Tibial artery (tissue), 4 donors: ENCODE measurements at regions not wholly inside any gene's neighbourhood (a gene's known extent, or its start where the extent isn't known, plus 50 kb on each side); places are given as distances from the start of the nearest gene placed in this dataset.

Experiments
- DNase-seq, 2 donors: peaks; one replicate each; pipeline ENCODE4 v3.0.0-alpha.2; 2019
- H3K27ac ChIP-seq, 2 donors: fragments of 200-600 bp; sonication (generic) in 1 of 2; 1 replicate in 1 of 2; 2 replicates in 1 of 2; pipeline ENCODE4 v1.5.1; 2018 to 2019; ENCODE audit warnings: mild to moderate bottlenecking in 1 of 2
- H3K27me3 ChIP-seq, 2 donors: fragments of 200-600 bp; sonication (generic) in 1 of 2; one replicate each; pipeline versions ENCODE4 v1.5.1 to v1.6.0; 2016 to 2019
- H3K36me3 ChIP-seq, 3 donors: fragments of 200-600 bp; sonication (generic) in 2 of 3; one replicate each; pipeline ENCODE4 v1.5.1; 2016 to 2019; ENCODE audit warnings: mild to moderate bottlenecking in 2 of 3
- H3K4me1 ChIP-seq, 4 donors: fragments of 200-600 bp; sonication (generic) in 2 of 4; 1 replicate in 3 of 4; 2 replicates in 1 of 4; pipeline ENCODE4 v1.5.1; 2016 to 2019
- H3K4me3 ChIP-seq, 2 donors: fragments of 200-600 bp; sonication (generic) in 1 of 2; 1 replicate in 1 of 2; 2 replicates in 1 of 2; pipeline ENCODE4 v1.5.1; 2018 to 2019; ENCODE audit warnings: mild to moderate bottlenecking in 2 of 2
- H3K9me3 ChIP-seq, 3 donors: fragments of 200-600 bp; sonication (generic) in 1 of 3; one replicate each; pipeline ENCODE4 v1.5.1; 2016 to 2019
- intact Hi-C: fragments of 100-400 bp; cut with DNase I; formaldehyde crosslinking; loops from one replicate; pipeline ENCODE4 v1.15.0; 2023; ENCODE audit warnings: low total_unique reads
- TF ChIP-seq, protein P1 (sequence below), 2 experiments: fragments of 200-600 bp in 1 of 2; fragments of 450-650 bp in 1 of 2; IDR thresholded peaks; one replicate each; pipeline ENCODE4 v1.5.1; 2017 to 2019; ENCODE audit warnings: antibody characterized with exemption in 2 of 2, mild to moderate bottlenecking in 1 of 2, moderate library complexity in 1 of 2

DNA sequence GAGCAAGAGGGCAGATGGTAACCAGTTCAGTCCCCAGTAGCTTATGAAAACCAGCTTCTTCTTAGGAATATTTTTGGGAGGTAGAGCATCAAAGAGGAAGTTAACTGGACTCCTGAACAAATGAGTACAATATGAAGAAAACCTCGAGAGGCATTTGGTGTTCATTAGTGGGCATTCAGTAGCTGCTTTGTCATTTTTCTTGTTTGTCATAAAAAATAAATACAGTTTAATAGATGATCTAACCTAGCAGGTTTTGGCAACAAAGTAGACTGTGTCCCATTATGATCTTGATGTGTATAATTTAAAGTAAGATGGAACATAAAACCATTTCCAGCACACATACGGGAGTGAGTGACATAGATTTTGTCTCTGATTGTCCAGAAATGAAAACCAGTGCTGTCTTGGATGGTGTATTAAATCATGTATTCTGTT, 173.1 kb downstream of the HS3ST3A1 start:
- Histone ChIP-seq H3K4me3 (no peak overlapping the region), H3K27me3 (no peaks in the 10 kb centered on the region), H3K9me3 (no peaks in the 10 kb centered on the region), H3K27ac (no peak overlapping the region), H3K4me1 (no peaks in the 10 kb centered on the region), H3K36me3 (no peaks in the 10 kb centered on the region)
- TF ChIP-seq, protein P1, sequence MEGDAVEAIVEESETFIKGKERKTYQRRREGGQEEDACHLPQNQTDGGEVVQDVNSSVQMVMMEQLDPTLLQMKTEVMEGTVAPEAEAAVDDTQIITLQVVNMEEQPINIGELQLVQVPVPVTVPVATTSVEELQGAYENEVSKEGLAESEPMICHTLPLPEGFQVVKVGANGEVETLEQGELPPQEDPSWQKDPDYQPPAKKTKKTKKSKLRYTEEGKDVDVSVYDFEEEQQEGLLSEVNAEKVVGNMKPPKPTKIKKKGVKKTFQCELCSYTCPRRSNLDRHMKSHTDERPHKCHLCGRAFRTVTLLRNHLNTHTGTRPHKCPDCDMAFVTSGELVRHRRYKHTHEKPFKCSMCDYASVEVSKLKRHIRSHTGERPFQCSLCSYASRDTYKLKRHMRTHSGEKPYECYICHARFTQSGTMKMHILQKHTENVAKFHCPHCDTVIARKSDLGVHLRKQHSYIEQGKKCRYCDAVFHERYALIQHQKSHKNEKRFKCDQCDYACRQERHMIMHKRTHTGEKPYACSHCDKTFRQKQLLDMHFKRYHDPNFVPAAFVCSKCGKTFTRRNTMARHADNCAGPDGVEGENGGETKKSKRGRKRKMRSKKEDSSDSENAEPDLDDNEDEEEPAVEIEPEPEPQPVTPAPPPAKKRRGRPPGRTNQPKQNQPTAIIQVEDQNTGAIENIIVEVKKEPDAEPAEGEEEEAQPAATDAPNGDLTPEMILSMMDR (IDR thresholded peaks at IDR 0.05): no peak
- intact Hi-C loops: no loop called here
- no peak for DNase-seq

DNA sequence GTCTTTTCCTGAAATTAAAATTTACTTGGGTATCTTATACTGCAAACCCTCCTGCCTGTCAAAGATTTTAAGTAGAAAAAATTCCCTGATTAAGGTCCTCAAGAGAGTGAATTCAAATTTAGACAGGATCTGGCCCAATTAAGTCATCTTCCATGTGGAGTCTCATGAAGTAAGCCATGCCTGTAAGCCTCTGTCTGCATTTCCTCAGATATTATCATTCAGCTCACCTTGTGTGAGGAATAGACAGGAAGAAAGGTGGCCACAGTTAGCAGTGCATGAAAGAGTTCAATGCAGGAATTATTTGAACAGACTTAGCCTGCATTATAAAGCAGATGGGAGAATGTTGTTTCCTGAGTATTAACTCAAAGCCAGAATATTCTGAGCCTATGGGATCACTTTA, 174.7 kb downstream of the HS3ST3A1 start:
- Histone ChIP-seq H3K9me3 (no peaks in the 10 kb centered on the region), H3K4me3 (no peak overlapping the region), H3K36me3 (no peaks in the 10 kb centered on the region), H3K27me3 (no peaks in the 10 kb centered on the region), H3K4me1 (no peaks in the 10 kb centered on the region), H3K27ac (no peak overlapping the region)
- DNase-seq: no peak
- intact Hi-C loops: no loop called here
- TF ChIP-seq, protein P1 (IDR thresholded peaks at IDR 0.05): no peak

DNA sequence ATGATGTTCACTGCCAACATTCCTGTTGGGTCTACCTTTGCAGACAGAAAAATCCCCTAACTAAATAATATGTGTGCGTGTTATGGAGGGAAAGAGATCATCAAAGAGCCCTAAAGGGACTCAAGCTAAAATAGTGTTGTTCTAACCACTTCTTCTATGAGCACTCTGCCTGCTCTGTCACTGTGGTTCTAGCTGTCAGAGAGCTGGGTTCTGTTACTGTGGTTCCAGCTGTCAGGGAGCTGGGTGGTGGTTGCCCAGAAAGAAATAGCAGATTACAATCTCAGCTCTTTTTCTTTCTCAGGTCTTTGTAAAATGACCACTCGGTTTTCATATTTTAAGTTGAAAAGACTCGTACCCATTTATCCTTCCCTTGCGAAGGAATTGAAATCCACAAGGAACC, 176.3 kb downstream of the HS3ST3A1 start:
- intact Hi-C loops: no loop called here
- no peaks in the 10 kb centered on the region for H3K4me1 ChIP-seq

DNA sequence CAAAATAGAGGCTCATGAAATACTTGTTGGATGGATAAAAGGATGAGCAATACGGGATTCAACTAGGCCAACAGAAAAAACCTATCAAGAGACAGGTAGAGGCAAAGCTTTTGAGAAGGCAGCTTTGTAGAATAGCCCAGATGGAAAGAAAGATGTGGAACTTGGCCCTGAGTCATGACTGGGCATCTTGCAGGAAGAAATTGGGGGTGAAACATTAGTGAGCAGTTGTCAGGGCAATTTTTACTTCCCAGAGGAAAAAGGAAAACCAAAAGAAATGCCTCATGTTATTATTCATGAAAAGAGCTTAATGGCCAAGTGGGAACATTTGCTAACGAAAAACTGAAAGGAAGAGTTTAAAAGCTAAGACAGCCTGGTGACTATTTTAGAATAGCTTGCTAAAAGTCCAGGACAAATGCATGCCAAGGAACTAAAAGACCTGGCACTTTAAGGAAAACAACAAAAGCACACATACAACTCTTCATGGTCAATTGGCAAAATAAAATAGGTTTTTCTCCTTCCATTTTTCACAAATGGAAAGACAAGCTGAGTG, 180.1 kb downstream of the HS3ST3A1 start:
- Histone ChIP-seq H3K9me3 (no peaks in the 10 kb centered on the region), H3K36me3 (no peaks in the 10 kb centered on the region), H3K27me3 (no peaks in the 10 kb centered on the region), H3K4me1 (no peaks in the 10 kb centered on the region), H3K4me3 (no peak overlapping the region), H3K27ac (no peak overlapping the region)
- no peak for DNase-seq
- TF ChIP-seq, protein P1 (IDR thresholded peaks at IDR 0.05): no peak
- intact Hi-C loops: no loop called here

More for the DNA sequence above, 176.3 kb downstream of the HS3ST3A1 start:
- Histone ChIP-seq H3K27me3 (no peaks in the 10 kb centered on the region), H3K27ac (no peak overlapping the region), H3K9me3 (no peaks in the 10 kb centered on the region), H3K36me3 (no peaks in the 10 kb centered on the region), H3K4me3 (no peak overlapping the region)
- no peak for DNase-seq
- TF ChIP-seq, protein P1 (IDR thresholded peaks at IDR 0.05): no peak

DNA sequence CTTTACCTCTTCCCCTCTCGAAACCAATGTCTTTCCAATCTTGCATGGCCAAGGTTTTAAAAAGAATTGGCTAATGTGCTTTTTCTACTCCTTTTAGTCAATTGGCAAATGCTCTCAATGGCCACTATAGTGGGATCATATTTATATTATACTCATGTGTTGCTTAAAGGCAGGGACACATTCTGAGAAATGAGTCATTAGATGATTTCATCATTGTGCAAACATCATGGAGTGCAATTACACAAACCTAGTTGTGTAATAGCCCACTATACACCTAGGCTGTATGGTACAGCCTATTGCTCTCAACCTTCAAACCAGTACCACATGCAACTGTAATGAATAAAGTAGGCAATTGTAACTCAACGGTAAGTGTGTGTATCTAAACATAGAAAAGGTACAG, 180.9 kb downstream of the HS3ST3A1 start:
- Histone ChIP-seq H3K36me3 (no peaks in the 10 kb centered on the region), H3K9me3 (no peaks in the 10 kb centered on the region), H3K27me3 (no peaks in the 10 kb centered on the region), H3K4me1 (no peaks in the 10 kb centered on the region), H3K27ac (no peak overlapping the region), H3K4me3 (no peak overlapping the region)
- intact Hi-C loops: no loop called here
- DNase-seq: no peak
- TF ChIP-seq, protein P1 (IDR thresholded peaks at IDR 0.05): no peak

DNA sequence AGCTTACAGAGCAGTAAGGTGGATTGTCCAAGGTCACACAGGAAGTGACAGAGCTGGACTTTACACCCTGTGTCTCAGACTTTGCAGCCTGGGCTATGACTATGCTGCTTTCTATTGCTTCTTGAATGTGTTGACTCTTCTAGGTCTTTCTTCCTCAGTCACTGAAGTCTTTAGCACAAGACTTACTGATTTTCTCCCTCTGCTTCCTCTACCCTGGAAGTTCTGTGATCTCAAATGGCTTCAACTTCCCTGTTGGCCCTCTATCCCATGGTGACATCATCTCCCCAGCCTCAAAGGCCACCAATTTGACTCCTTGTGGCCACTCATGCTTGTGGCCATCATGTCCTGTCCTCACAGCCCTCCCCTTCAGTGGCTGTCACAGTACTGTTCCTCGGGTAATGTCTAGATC, 181.3 kb downstream of the HS3ST3A1 start:
- no peaks in the 10 kb centered on the region for H3K4me1 ChIP-seq
- DNase-seq: no peak
- no peaks in the 10 kb centered on the region for H3K36me3 ChIP-seq
- TF ChIP-seq, protein P1 (IDR thresholded peaks at IDR 0.05): no peak
- intact Hi-C loops: no loop called here
- no peaks in the 10 kb centered on the region for H3K27me3 ChIP-seq
- H3K27ac ChIP-seq: no peak overlapping the region
- no peaks in the 10 kb centered on the region for H3K9me3 ChIP-seq
- H3K4me3 ChIP-seq: no peak overlapping the region
